ELR (cell line): ENCODE measurements at regions not wholly inside any gene's neighbourhood (a gene's known extent, or its start where the extent isn't known, plus 50 kb on each side); places are given as distances from the start of the nearest gene placed in this dataset.

ENCODE experiments used
- DNase-seq: peaks from one replicate; pipeline ENCODE4 v3.0.0-alpha.2; 2015; ENCODE audit warnings: low read depth

- DNase-seq = no peak
These were observed 951.8 kb upstream of the MAP3K7 start for GRCh38 chr6:91538622-91539021.

- DNase-seq = no peak
These were observed 947.7 kb upstream of the MAP3K7 start for GRCh38 chr6:91534614-91535013.

- no peak for DNase-seq
These were observed 936.6 kb upstream of the MAP3K7 start for GRCh38 chr6:91523511-91523910.

- no peak for DNase-seq
These were observed 935.1 kb upstream of the MAP3K7 start for GRCh38 chr6:91521999-91522398.

- no peak for DNase-seq
These were observed 922.8 kb upstream of the MAP3K7 start for GRCh38 chr6:91509711-91510110.

GRCh38 chr6:91509039-91509438 lies 922.2 kb upstream of the MAP3K7 start:
- no peak for DNase-seq

GRCh38 chr6:91506509-91506908 lies 919.6 kb upstream of the MAP3K7 start:
- DNase-seq = no peak

- no peak for DNase-seq
These were observed 918.3 kb upstream of the MAP3K7 start for GRCh38 chr6:91505199-91505598.

- no peak for DNase-seq
These were observed 915.1 kb upstream of the MAP3K7 start for GRCh38 chr6:91501930-91502329.

GRCh38 chr6:91500689-91501303 lies 913.9 kb upstream of the MAP3K7 start:
- no peak for DNase-seq

GRCh38 chr6:91498576-91498975 lies 911.7 kb upstream of the MAP3K7 start:
- DNase-seq = no peak

- DNase-seq = no peak
These were observed 910.9 kb upstream of the MAP3K7 start for GRCh38 chr6:91497770-91498169.

GRCh38 chr6:91490671-91491301 lies 903.9 kb upstream of the MAP3K7 start:
- no peak for DNase-seq

- DNase-seq = no peak
These were observed 901.0 kb upstream of the MAP3K7 start for GRCh38 chr6:91487696-91488392.

GRCh38 chr6:91486200-91486599 lies 899.3 kb upstream of the MAP3K7 start:
- DNase-seq = no peak

- DNase-seq = no peak
These were observed 898.2 kb upstream of the MAP3K7 start for GRCh38 chr6:91485047-91485446.

GRCh38 chr6:91483415-91484105 lies 896.7 kb upstream of the MAP3K7 start:
- no peak for DNase-seq

GRCh38 chr6:91482498-91482897 lies 895.6 kb upstream of the MAP3K7 start:
- DNase-seq = no peak

- no peak for DNase-seq
These were observed 893.5 kb upstream of the MAP3K7 start for GRCh38 chr6:91480402-91480801.

- DNase-seq = no peak
These were observed 890.8 kb upstream of the MAP3K7 start for GRCh38 chr6:91477688-91478087.

GRCh38 chr6:91476000-91476399 lies 889.1 kb upstream of the MAP3K7 start:
- no peak for DNase-seq

GRCh38 chr6:91465393-91465792 lies 878.5 kb upstream of the MAP3K7 start:
- no peak for DNase-seq

- no peak for DNase-seq
These were observed 877.8 kb upstream of the MAP3K7 start for GRCh38 chr6:91464718-91465117.
